GM18520 (cell line): ENCODE measurements at regions not wholly inside any gene's neighbourhood (a gene's known extent, or its start where the extent isn't known, plus 50 kb on each side); places are given as distances from the start of the nearest gene placed in this dataset.
"Not testable (repeated sequence)": the region's sequence is repeated elsewhere in the genome, so short reads cannot be mapped to it uniquely, and the experiment has no call there.

Experiments used
- ATAC-seq: cut with Tn5 transposase; IDR thresholded peaks from one replicate; pipeline ENCODE4 v1.9.1; 2021; ENCODE audit not compliant: unreplicated experiment

DNA sequence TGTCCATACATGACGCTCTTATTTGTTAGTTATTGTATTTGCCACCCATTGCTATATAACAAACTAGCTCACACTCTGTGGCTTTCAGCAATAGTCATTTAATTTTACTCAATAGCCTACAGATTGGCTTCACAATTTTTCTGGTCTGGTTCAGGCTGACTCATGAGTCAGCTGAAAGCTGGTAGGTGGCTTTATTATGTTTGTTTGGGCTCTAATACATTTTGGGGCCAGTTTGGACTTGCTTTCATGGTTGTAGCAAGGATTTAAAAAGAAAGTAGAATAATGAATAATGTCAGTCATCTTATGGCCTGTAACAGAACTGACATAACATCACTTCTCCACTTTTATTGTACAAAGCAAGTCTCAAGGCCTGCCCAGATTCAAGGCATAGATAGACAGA is 338.7 kb downstream of the LRRIQ3 start:
- ATAC-seq, result no peak

- no peak for ATAC-seq
Observed at GRCh38 chr1:73854527-73854926, 343.4 kb downstream of the LRRIQ3 start.

DNA sequence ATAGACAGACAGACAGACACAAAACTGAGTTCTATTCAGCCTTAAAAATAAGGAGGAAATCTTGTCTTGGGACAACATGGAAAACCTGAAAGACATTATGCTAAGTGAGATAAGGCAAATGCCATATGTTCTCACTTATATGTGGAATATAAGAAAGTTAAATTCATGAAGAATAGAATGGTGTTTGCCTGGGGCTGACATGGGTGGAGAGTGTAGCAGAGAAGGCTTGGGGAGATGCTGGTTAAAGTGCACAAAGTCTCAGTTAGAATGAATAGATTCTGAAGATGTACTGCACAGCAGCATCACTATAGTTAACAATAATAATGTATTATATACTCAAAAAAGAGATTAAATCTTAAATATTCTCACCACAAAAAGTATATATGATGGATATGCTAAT is 355.5 kb downstream of the LRRIQ3 start:
- ATAC-seq, result no peak

DNA sequence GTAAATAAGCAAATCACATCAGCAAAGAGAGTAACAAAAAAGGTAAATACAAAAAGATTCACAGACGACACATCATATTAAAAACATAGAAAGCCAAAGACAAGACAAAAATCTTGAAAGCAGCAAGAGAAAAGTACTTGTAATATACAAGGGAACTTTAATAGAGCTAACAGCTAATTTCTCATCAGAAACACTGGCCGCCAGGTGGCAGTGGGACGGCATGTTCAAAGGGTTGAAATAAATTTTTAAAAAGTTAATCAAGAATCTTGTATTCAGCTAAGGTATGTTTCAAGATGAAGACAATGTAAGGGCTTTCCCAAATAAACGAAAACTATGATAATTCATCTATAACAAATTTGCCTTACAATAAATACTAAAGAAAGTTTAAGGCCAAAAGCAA is 358.1 kb downstream of the LRRIQ3 start:
- no peak for ATAC-seq

- ATAC-seq, result no peak
Observed at GRCh38 chr1:73832276-73833181, 365.4 kb downstream of the LRRIQ3 start.

GRCh38 chr1:73827283-73827682 is 370.7 kb downstream of the LRRIQ3 start:
- ATAC-seq, result not testable (repeated sequence)

DNA sequence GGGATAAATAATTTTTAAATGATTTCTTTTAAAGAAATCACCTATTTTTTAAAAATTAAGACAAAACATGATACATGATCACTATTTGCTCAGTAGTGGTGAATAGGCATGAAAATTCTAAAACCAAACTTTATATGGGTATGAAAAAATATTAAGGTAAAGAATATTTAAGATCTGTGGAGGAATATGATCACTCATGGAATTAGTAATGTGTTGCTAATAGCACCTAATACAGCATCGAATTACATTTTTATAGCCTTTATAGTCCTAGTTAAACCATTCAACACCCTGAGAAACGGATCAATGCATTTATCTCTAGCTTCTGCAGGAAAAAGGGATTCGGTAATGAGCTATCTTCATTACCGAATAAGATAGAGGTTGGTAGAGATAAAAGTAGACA is 373.9 kb downstream of the LRRIQ3 start:
- no peak for ATAC-seq

GRCh38 chr1:73821520-73821919 is 376.5 kb downstream of the LRRIQ3 start:
- ATAC-seq, result peak; percentile 90

GRCh38 chr1:73820843-73821242 is 377.1 kb downstream of the LRRIQ3 start:
- ATAC-seq, result peak; percentile 22

GRCh38 chr1:73813716-73814115 is 384.3 kb downstream of the LRRIQ3 start:
- ATAC-seq, result no peak

DNA sequence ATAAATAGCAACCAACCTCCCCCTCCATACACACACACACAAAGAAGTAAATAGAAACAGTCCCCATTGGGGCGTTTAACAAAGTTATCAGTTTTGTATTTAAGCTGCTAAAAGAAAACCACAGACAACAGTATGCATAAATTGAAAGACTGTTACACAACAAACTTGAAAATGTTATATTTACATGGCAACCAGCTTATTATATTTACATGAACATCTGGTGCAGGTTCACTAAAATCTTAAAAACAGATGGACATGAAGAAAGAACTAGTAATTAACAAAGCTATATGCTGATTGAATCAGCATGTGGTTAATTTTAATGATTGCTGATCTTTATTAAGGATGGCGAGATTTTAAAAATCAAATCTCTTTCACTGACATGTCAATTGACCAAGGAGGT is 384.7 kb downstream of the LRRIQ3 start:
- ATAC-seq, result no peak

GRCh38 chr1:73811798-73812197 is 386.2 kb downstream of the LRRIQ3 start:
- ATAC-seq, result no peak

- ATAC-seq, result no peak
Observed at GRCh38 chr1:73804935-73805334, 393.0 kb downstream of the LRRIQ3 start.

DNA sequence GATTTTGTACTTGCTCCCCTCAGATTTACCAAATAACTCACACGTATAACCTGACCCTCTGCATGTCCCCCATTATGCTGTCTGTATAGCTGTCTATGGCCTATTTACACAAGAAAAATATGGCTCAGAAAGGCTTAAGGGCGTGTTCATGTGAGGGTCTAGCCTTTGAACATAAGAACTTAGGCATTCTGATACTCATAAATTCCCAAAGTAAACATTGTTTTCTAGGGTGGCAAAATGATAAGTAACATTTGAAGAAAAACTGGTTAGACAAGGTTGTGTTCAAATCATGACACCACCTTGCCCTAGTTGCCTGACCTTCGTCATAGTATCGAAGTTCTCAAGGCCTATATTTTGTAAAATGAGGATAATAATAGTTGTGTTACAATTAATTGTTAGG is 394.6 kb downstream of the LRRIQ3 start:
- ATAC-seq, result no peak

DNA sequence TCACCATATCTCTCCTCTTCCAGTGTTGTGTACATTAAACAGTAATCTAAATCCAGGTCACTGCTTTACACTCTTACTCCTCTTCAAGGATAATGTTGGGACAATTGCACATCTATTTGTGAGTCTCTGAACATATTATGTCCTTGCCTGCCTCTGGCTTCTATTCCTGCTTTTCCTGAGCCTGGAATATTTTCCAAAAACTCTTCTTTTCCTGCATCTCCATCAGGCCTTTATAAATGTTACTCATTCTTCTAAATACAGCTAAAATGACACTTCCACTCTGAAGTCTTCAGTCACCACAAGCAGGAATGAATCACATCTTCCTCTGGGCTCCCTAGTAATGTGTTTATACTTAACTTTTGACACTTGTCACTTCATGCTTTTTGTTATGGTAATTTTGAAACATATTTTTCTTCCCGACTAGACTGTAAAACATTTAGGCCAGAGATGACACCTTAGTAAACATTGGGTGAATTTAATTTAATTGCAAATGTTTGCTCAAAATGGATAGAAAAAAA is 396.0 kb downstream of the LRRIQ3 start:
- no peak for ATAC-seq

DNA sequence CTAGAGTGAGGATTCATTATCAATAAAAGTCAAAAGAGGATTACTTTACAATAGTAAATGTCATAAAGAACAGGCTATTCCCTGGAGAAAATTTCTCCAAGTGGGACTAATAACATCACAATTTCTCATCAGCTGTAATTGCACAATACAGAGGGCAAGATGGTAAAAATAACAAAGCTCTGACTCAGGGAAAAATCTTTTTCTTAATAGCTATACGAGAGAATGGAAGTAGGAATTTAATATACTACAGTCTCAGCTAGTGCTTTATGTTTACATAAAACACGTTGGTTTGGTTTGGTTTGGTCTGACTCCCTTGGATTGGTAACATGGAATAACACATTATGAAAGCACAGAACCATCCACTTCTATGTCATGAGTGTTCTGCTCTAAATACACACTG is 397.6 kb downstream of the LRRIQ3 start:
- ATAC-seq, result no peak

GRCh38 chr1:73789965-73790364 is 408.0 kb downstream of the LRRIQ3 start:
- no peak for ATAC-seq

DNA sequence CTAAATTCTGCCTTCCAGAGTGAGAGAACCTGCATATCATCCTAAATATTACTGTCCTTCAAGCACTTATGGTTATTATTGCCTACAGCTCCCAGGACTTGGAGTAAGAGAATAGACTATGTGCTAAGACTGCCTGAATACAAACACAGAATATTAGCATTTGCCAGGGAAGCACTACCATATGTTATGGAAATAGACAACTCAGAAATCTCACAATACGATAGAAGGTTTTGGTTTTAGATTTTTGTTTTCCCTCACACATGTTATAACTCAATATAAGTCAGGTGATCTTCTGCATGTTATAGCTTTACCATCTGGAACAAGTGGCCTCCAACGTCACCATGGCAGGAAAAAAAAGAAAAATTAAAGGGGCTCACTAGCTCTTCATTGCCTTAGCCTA is 413.9 kb downstream of the LRRIQ3 start:
- ATAC-seq, result no peak

GRCh38 chr1:73783352-73783751 is 414.6 kb downstream of the LRRIQ3 start:
- no peak for ATAC-seq

DNA sequence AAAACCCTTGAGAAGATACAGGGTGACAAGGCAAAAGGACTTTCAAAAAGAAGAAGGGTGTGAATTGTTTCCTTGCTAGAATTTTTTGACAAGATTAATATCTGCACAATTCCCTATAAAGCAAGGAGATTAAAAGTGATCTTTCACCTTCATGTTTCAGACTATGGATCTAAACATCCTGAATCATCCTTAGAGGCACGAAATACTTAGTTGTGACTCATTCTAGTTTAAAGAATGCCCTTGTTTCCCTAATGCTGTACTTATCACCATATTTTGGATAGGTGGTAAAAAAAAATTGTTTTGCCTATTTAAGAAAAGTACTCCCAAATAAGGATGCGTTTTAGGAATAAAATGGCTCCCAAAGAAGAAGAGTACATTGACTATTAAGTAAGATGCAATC is 415.1 kb downstream of the LRRIQ3 start:
- no peak for ATAC-seq

DNA sequence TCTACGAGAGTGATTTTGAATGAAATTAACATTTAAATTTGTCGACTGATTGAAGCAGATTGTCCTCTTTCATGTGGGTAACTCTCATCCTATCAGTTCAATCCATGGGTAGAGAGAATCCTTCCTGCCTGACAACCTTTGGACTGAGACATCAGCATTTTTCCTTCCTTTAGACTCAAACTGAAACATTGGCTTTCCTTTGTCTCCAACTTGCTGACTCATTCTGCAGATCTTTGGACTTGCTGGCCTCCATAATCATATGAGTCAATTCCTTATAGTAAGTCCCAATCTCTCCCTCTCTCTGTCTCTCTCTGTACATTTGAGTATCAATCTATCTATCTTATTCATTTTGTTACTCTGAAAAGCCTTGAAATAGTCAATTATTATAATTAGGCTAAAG is 416.7 kb downstream of the LRRIQ3 start:
- no peak for ATAC-seq

DNA sequence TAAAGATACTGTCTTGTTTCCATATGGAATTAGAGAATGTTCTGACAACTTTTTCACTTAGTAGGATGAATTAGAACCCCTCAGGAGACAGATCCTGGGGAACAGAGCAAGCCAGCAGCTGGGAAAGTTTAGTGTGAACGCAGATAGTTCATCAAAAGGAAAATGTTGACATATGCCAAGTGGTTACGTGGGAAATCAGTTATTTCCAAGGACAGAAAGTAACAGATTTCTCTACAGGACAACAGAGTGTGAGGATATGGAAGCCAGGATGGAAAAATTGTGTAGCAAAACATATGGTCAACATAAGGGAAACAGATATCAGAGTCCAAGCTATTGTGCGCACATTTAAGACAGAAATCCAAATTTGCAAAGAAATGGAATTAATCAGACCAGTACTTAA is 419.5 kb downstream of the LRRIQ3 start:
- no peak for ATAC-seq

- no peak for ATAC-seq
Observed at GRCh38 chr1:73775896-73776295, 422.1 kb downstream of the LRRIQ3 start.
